GM23338 (cell line): ENCODE measurements at regions not wholly inside any gene's neighbourhood (a gene's known extent, or its start where the extent isn't known, plus 50 kb on each side); places are given as distances from the start of the nearest gene placed in this dataset.

Source experiments
- ATAC-seq: fragments of 200-7000 bp; cut with Tn5 transposase; 3 replicates; pipeline ENCODE4 v1.9.1; 2020
- DNase-seq: peaks from one replicate; pipeline ENCODE4 v3.0.0-alpha.2; 2015; ENCODE audit warnings: low spot score
- H2AFZ ChIP-seq: fragments of 200-600 bp; sonication (generic); 2 replicates; pipeline ENCODE4 v1.8.0; 2016; ENCODE audit warnings: antibody characterized with exemption, mild to moderate bottlenecking, moderate library complexity
- H3F3A ChIP-seq: fragments of 200-600 bp; sonication (generic); replicated peaks from 2 replicates; pipeline ENCODE4 v1.8.0; 2017; ENCODE audit warnings: antibody characterized with exemption, mixed run types, low read depth
- H3K27ac ChIP-seq: fragments of 200-600 bp; sonication (generic); 2 replicates; pipeline ENCODE4 v1.6.1; 2016; ENCODE audit warnings: low read depth
- H3K27me3 ChIP-seq: fragments of 200-600 bp; sonication (generic); 2 replicates; pipeline ENCODE4 v1.8.0; 2016; ENCODE audit warnings: mild to moderate bottlenecking, mixed run types, moderate library complexity; ENCODE audit not compliant: insufficient read depth
- H3K36me3 ChIP-seq: fragments of 200-600 bp; sonication (generic); 2 replicates; pipeline ENCODE4 v1.8.0; 2016; ENCODE audit warnings: mild to moderate bottlenecking; ENCODE audit not compliant: insufficient read depth
- H3K4me1 ChIP-seq: fragments of 200-600 bp; sonication (generic); 2 replicates; pipeline ENCODE4 v1.8.0; 2016; ENCODE audit warnings: mild to moderate bottlenecking, moderate library complexity; ENCODE audit not compliant: insufficient read depth
- H3K4me2 ChIP-seq: fragments of 200-600 bp; sonication (generic); 2 replicates; pipeline ENCODE4 v1.7.1; 2017; ENCODE audit warnings: mixed run types
- H3K4me3 ChIP-seq: fragments of 200-600 bp; sonication (generic); 2 replicates; pipeline ENCODE4 v1.6.1; 2016; ENCODE audit warnings: mixed run types
- H3K79me2 ChIP-seq: fragments of 200-600 bp; sonication (generic); replicated peaks from 2 replicates; pipeline ENCODE4 v1.8.0; 2017; ENCODE audit warnings: mild to moderate bottlenecking; ENCODE audit not compliant: insufficient read depth
- H3K9me2 ChIP-seq: fragments of 200-600 bp; sonication (generic); 2 replicates; pipeline ENCODE4 v1.8.0; 2017; ENCODE audit not compliant: insufficient read depth
- H4K20me1 ChIP-seq: fragments of 200-600 bp; sonication (generic); replicated peaks from 2 replicates; pipeline ENCODE4 v1.8.0; 2017; ENCODE audit warnings: mild to moderate bottlenecking; ENCODE audit not compliant: insufficient read depth
- H3K27ac Mint-ChIP-seq: 2 replicates; pipeline ENCODE4 v1.8.0; 2020; ENCODE audit warnings: inconsistent platforms, mild to moderate bottlenecking, moderate library complexity, mixed read lengths
- H3K27me3 Mint-ChIP-seq: 3 replicates; pipeline ENCODE4 v1.8.0; 2022; ENCODE audit warnings: low read depth, mild to moderate bottlenecking, moderate library complexity, mixed read lengths, inconsistent platforms; ENCODE audit not compliant: insufficient read depth, poor library complexity
- H3K36me3 Mint-ChIP-seq: 3 replicates; pipeline ENCODE4 v1.8.0; 2021; ENCODE audit warnings: low read depth, mild to moderate bottlenecking, inconsistent platforms, moderate library complexity, mixed read lengths
- H3K4me1 Mint-ChIP-seq: 3 replicates; pipeline ENCODE4 v1.8.0; 2020; ENCODE audit warnings: mild to moderate bottlenecking, inconsistent platforms, mixed read lengths
- H3K4me3 Mint-ChIP-seq: 3 replicates; pipeline ENCODE4 v1.8.0; 2021; ENCODE audit warnings: moderate library complexity, mild to moderate bottlenecking, inconsistent platforms, mixed read lengths
- H3K9me3 Mint-ChIP-seq: 3 replicates; pipeline ENCODE4 v1.8.0; 2020; ENCODE audit warnings: moderate library complexity, mild to moderate bottlenecking, inconsistent platforms, mixed read lengths
- CREB1 ChIP-seq: fragments of 250-450 bp; sonication (Bioruptor Pico); IDR thresholded peaks from 2 replicates; pipeline ENCODE4 v1.5.0; 2020; ENCODE audit warnings: low read depth, mild to moderate bottlenecking, moderate library complexity
- EZH2 ChIP-seq: fragments of 200-600 bp; sonication (generic); IDR thresholded peaks from one replicate; pipeline ENCODE4 v1.8.0; 2017; ENCODE audit warnings: antibody characterized with exemption, mild to moderate bottlenecking, low read depth; ENCODE audit not compliant: unreplicated experiment
- JUNB ChIP-seq: IDR thresholded peaks from one replicate; pipeline ENCODE4 v1.6.1; 2016; ENCODE audit warnings: antibody characterized with exemption; ENCODE audit not compliant: unreplicated experiment
- NANOG ChIP-seq: IDR thresholded peaks from 2 replicates; pipeline ENCODE4 v1.6.1; 2016; ENCODE audit warnings: antibody characterized with exemption, borderline replicate concordance
- POLR2AphosphoS5 ChIP-seq: IDR thresholded peaks from 2 replicates; pipeline ENCODE4 v1.6.1; 2016; ENCODE audit warnings: antibody characterized with exemption, low read depth
- STAT1 ChIP-seq: IDR thresholded peaks from one replicate; pipeline ENCODE4 v1.6.1; 2016; ENCODE audit warnings: antibody characterized with exemption; ENCODE audit not compliant: unreplicated experiment
- ZNF114 ChIP-seq: fragments of 250-450 bp; sonication (Bioruptor Pico); IDR thresholded peaks from 2 replicates; pipeline ENCODE4 v1.5.0; 2020; ENCODE audit warnings: mild to moderate bottlenecking, moderate library complexity
- TF ChIP-seq, protein P1 (sequence below): IDR thresholded peaks from one replicate; pipeline ENCODE4 v1.6.1; 2018; ENCODE audit warnings: antibody characterized with exemption; ENCODE audit not compliant: unreplicated experiment
- TF ChIP-seq, protein P2 (sequence below): IDR thresholded peaks from 2 replicates; pipeline ENCODE4 v1.6.1; 2016; ENCODE audit warnings: antibody characterized with exemption
- TF ChIP-seq, protein P3 (sequence below), 2 experiments: fragments of 200-600 bp in 1 of 2; sonication (generic) in 1 of 2; conservative IDR thresholded peaks; 2 replicates each; pipeline versions ENCODE4 v1.5.1 to v1.6.1; 2016 to 2017; ENCODE audit warnings: antibody characterized with exemption in 2 of 2, low read depth in 2 of 2, mild to moderate bottlenecking in 2 of 2, moderate library complexity in 1 of 2

DNA sequence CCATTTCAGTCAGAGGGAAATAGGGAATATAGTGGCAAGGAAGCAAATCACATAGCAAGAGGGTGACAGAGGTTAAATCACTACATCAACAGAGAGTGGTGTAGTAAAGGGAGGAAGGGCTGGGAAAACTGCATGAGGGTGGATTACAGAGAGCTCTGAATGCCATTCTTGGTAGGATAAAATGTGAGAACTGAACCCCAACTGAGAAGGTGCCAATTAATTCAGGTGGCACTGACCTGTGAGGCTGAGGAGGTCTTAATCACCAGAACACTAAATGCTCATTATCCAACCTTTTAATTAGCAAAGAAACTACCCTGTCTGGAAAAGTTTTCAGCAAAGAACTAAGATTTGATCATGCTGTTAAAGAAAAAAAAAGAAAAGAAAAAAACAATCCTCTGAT is 202.7 kb downstream of the LRRN1 start (continued):
- TF ChIP-seq, protein P1, sequence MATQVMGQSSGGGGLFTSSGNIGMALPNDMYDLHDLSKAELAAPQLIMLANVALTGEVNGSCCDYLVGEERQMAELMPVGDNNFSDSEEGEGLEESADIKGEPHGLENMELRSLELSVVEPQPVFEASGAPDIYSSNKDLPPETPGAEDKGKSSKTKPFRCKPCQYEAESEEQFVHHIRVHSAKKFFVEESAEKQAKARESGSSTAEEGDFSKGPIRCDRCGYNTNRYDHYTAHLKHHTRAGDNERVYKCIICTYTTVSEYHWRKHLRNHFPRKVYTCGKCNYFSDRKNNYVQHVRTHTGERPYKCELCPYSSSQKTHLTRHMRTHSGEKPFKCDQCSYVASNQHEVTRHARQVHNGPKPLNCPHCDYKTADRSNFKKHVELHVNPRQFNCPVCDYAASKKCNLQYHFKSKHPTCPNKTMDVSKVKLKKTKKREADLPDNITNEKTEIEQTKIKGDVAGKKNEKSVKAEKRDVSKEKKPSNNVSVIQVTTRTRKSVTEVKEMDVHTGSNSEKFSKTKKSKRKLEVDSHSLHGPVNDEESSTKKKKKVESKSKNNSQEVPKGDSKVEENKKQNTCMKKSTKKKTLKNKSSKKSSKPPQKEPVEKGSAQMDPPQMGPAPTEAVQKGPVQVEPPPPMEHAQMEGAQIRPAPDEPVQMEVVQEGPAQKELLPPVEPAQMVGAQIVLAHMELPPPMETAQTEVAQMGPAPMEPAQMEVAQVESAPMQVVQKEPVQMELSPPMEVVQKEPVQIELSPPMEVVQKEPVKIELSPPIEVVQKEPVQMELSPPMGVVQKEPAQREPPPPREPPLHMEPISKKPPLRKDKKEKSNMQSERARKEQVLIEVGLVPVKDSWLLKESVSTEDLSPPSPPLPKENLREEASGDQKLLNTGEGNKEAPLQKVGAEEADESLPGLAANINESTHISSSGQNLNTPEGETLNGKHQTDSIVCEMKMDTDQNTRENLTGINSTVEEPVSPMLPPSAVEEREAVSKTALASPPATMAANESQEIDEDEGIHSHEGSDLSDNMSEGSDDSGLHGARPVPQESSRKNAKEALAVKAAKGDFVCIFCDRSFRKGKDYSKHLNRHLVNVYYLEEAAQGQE = no peak
- TF ChIP-seq, protein P2, sequence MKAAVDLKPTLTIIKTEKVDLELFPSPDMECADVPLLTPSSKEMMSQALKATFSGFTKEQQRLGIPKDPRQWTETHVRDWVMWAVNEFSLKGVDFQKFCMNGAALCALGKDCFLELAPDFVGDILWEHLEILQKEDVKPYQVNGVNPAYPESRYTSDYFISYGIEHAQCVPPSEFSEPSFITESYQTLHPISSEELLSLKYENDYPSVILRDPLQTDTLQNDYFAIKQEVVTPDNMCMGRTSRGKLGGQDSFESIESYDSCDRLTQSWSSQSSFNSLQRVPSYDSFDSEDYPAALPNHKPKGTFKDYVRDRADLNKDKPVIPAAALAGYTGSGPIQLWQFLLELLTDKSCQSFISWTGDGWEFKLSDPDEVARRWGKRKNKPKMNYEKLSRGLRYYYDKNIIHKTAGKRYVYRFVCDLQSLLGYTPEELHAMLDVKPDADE = no peak
- TF ChIP-seq, protein P3, sequence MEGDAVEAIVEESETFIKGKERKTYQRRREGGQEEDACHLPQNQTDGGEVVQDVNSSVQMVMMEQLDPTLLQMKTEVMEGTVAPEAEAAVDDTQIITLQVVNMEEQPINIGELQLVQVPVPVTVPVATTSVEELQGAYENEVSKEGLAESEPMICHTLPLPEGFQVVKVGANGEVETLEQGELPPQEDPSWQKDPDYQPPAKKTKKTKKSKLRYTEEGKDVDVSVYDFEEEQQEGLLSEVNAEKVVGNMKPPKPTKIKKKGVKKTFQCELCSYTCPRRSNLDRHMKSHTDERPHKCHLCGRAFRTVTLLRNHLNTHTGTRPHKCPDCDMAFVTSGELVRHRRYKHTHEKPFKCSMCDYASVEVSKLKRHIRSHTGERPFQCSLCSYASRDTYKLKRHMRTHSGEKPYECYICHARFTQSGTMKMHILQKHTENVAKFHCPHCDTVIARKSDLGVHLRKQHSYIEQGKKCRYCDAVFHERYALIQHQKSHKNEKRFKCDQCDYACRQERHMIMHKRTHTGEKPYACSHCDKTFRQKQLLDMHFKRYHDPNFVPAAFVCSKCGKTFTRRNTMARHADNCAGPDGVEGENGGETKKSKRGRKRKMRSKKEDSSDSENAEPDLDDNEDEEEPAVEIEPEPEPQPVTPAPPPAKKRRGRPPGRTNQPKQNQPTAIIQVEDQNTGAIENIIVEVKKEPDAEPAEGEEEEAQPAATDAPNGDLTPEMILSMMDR (conservative IDR thresholded peaks at IDR 0.05; ENCODE audit: low read depth in 2 of 2) = no peak
- no peak for TF ChIP-seq NANOG
- TF ChIP-seq POLR2AphosphoS5 = no peak
- TF ChIP-seq STAT1 = no peak
- no peak for TF ChIP-seq JUNB
- no peak for TF ChIP-seq EZH2
- no peak for TF ChIP-seq ZNF114 (CRISPR knock-in tag)

DNA sequence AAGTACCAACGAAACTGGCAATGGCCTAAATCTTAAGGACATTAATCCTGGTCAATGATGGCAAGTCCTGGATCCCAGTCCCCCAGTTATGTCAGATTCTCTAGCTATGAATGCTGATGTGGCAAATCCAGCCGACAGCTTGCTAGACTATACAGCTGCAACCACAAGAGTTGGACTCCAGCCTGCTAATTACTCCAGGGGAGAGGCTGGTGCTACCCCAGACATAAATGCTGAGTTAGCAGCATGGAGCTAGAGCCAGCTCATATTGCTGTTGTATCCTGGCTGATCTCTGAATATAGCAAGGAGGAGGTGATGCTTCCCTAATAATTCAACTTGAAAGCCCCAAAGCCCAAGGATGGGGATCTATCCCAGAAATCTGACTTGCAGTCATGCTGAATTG is 207.1 kb downstream of the LRRN1 start:
- H3K27me3 ChIP-seq = no peaks in the 10 kb centered on the region
- no peaks in the 10 kb centered on the region for H3F3A ChIP-seq
- no peak overlapping the region for H3K27ac ChIP-seq
- no peaks in the 10 kb centered on the region for H3K4me1 ChIP-seq
- no peaks in the 10 kb centered on the region for H3K9me2 ChIP-seq
- H2AFZ ChIP-seq = no peak overlapping the region
- Mint-ChIP-seq H3K4me1 (no peaks in the 10 kb centered on the region; the same call in 2 of the 3 replicates), H3K4me3 (no peak overlapping the region), H3K27ac (no peak overlapping the region), H3K9me3 (peaks cover 79% of the 10 kb centered on the region), H3K36me3 (no peaks in the 10 kb centered on the region; the same call in 2 of the 3 replicates), H3K27me3 (peaks cover 4% of the 10 kb centered on the region)
- H4K20me1 ChIP-seq = no peaks in the 10 kb centered on the region
- no peak overlapping the region for H3K4me2 ChIP-seq
- no peak for DNase-seq
- no peaks in the 10 kb centered on the region for H3K79me2 ChIP-seq
- no peak for ATAC-seq
- H3K4me3 ChIP-seq = no peak overlapping the region
- no peaks in the 10 kb centered on the region for H3K36me3 ChIP-seq
- TF ChIP-seq CREB1 = no peak
- TF ChIP-seq, protein P1 = no peak
- no peak for TF ChIP-seq EZH2
- TF ChIP-seq ZNF114 (CRISPR knock-in tag) = no peak
